GM12872 (cell line): ENCODE measurements at regions not wholly inside any gene's neighbourhood (a gene's known extent, or its start where the extent isn't known, plus 50 kb on each side); places are given as distances from the start of the nearest gene placed in this dataset.

Experiments used
- CTCF ChIP-seq: IDR thresholded peaks from 3 replicates; pipeline ENCODE4 v1.5.1; 2011; ENCODE audit warnings: low read depth, mild to moderate bottlenecking, low read length, moderate library complexity; ENCODE audit not compliant: insufficient read depth

GRCh38 chr10:61248013-61248412 lies 205.2 kb downstream of the TMEM26 start:
- TF ChIP-seq CTCF, result no peak

GRCh38 chr10:61244261-61244775 lies 208.9 kb downstream of the TMEM26 start:
- TF ChIP-seq CTCF, result no peak

- no peak for TF ChIP-seq CTCF
Observed at GRCh38 chr10:61232780-61233179, 220.4 kb downstream of the TMEM26 start.

GRCh38 chr10:61225939-61226338 lies 227.2 kb downstream of the TMEM26 start:
- TF ChIP-seq CTCF, result no peak

GRCh38 chr10:61223576-61223975 lies 229.6 kb downstream of the TMEM26 start:
- no peak for TF ChIP-seq CTCF

GRCh38 chr10:61219696-61220095 lies 233.5 kb downstream of the TMEM26 start:
- TF ChIP-seq CTCF, result no peak

- no peak for TF ChIP-seq CTCF
Observed at GRCh38 chr10:61217851-61218565, 235.2 kb downstream of the TMEM26 start.

GRCh38 chr10:61215246-61215645 lies 237.9 kb downstream of the TMEM26 start:
- TF ChIP-seq CTCF, result no peak
